Heart left ventricle (tissue), 16 donors: ENCODE measurements at regions not wholly inside any gene's neighbourhood (a gene's known extent, or its start where the extent isn't known, plus 50 kb on each side); places are given as distances from the start of the nearest gene placed in this dataset.

ENCODE experiments used
- ATAC-seq, 4 donors: fragments of 200-7000 bp; cut with Tn5 transposase; one replicate each; pipeline ENCODE4 v1.9.1; 2020 to 2022; ENCODE audit warnings: moderate library complexity in 4 of 4, mild to moderate bottlenecking in 3 of 4, moderate number of reproducible peaks in 1 of 4
- DNase-seq, 5 donors: peaks; one replicate each; pipeline ENCODE4 v3.0.0-alpha.2; 2020
- H3K27ac ChIP-seq, 12 donors: fragments of 200-600 bp; sonication (generic) in 4 of 12; one replicate each; pipeline versions ENCODE4 v1.5.0 to v1.8.0; 2016 to 2022; ENCODE audit warnings: mild to moderate bottlenecking in 2 of 12
- H3K27me3 ChIP-seq, 9 donors: fragments of 200-600 bp; sonication (generic) in 2 of 9; one replicate each; pipeline versions ENCODE4 v1.5.1 to v1.8.0; 2016 to 2022; ENCODE audit warnings: mild to moderate bottlenecking in 3 of 9
- H3K36me3 ChIP-seq, 9 donors: fragments of 200-600 bp; sonication (generic) in 2 of 9; one replicate each; pipeline versions ENCODE4 v1.5.0 to v1.8.0; 2018 to 2022; ENCODE audit warnings: mild to moderate bottlenecking in 2 of 9
- H3K4me1 ChIP-seq, 12 donors: fragments of 200-600 bp; sonication (generic) in 4 of 12; one replicate each; pipeline versions ENCODE4 v1.5.0 to v1.8.0; 2016 to 2022; ENCODE audit warnings: mild to moderate bottlenecking in 3 of 12
- H3K4me3 ChIP-seq, 12 donors: fragments of 200-600 bp; sonication (generic) in 4 of 12; one replicate each; pipeline versions ENCODE4 v1.5.0 to v1.8.0; 2017 to 2022; ENCODE audit warnings: mild to moderate bottlenecking in 9 of 12, moderate library complexity in 4 of 12
- H3K9me3 ChIP-seq, 12 donors: fragments of 200-600 bp; sonication (generic) in 4 of 12; one replicate each; pipeline versions ENCODE4 v1.5.0 to v1.8.0; 2016 to 2022; ENCODE audit warnings: mild to moderate bottlenecking in 1 of 12
- CTCF ChIP-seq, 12 donors: fragments of 200-600 bp; sonication (generic) in 4 of 12; IDR thresholded peaks; one replicate each; pipeline versions ENCODE4 v1.5.0 to v1.8.0; 2018 to 2022; ENCODE audit warnings: antibody characterized with exemption in 12 of 12, mild to moderate bottlenecking in 5 of 12
- POLR2A ChIP-seq, 2 donors: fragments of 450-650 bp; IDR thresholded peaks; one replicate each; pipeline ENCODE4 v1.6.1; 2017; ENCODE audit warnings: antibody characterized with exemption in 2 of 2, mild to moderate bottlenecking in 2 of 2, moderate library complexity in 2 of 2
- WGBS, 4 donors: extraction: QIAGEN DNeasy Blood & Tissue Kit in 2 of 4; methylation state at CpG; one replicate each; pipeline versions ENCODE4 v1.1.5 to v1.1.7; 2013 to 2018; 5-methylcytosine and 5-hydroxymethylcytosine counted together
- intact Hi-C, 10 donors: fragments of 100-400 bp; cut with DNase I; formaldehyde crosslinking; loops; one replicate each; pipeline versions ENCODE4 v1.11.1 to v1.14.2; 2022
- donor health status: ischemic (EF 13 %, LVEDD 7.1; RV severe dilation, severe dysfunction).
- donor health status: healthy with polysubstance abuse.
- donor health status: DM: no; HTN: yes; CAD: no.
- donor health status: DM: no; HTN: no; CAD: no.
- donor health status: ischemic (EF 25% LVEDD 6.9; RV normal size, moderate dysfunction).
- donor health status: ischemic (EF 25% LVEDD 5.7; RV mildly dilated, moderate dysfunction).
- donor health status: healthy.
- donor health status: DM: yes; HTN: yes; CAD: no.
- donor health status: ischemic (EF 35%, LVEDD 5.7; RV mildly dilated, moderate dysfunction).
- donor health status: nonischemic (EF 11% LVEDD 7.7; RV severe dilation, severe dysfunction).
- donor health status: DM: yes; HTN: yes; CAD: no.
- donor health status: PGD.
- donor health status: ischemic (EF 29% LVEDD 5.4; RV normal size, mild dysfunction).
- donor health status: nonischemic (EF 23%, LVEDD 6.1; RV moderate dilation, normal function).

- H3K27ac ChIP-seq, result no peak overlapping the region
- no peaks in the 10 kb centered on the region for H3K9me3 ChIP-seq
- no peak overlapping the region for H3K4me3 ChIP-seq
- WGBS, 4 donors, result 81 to 89% (median 83%) methylated on average over 3 of the region's 3 CpGs
- peaks cover 0 to 8% (median 0%) of the 10 kb centered on the region in 9 donors for H3K27me3 ChIP-seq
- DNase-seq (no peak), ATAC-seq (no peak)
- no peaks in the 10 kb centered on the region for H3K4me1 ChIP-seq
- H3K36me3 ChIP-seq, result no peaks in the 10 kb centered on the region
- intact Hi-C loops, result no loop called here
- TF ChIP-seq CTCF (IDR thresholded peaks at IDR 0.05), result no peak
- no peak for TF ChIP-seq POLR2A (IDR thresholded peaks at IDR 0.05)
These were observed 241.5 kb downstream of the DCDC2C start for GRCh38 chr2:3944841-3945240.

- Histone ChIP-seq H3K9me3 (peaks cover 0 to 8% (median 0%) of the 10 kb centered on the region in 12 donors), H3K27ac (no peak overlapping the region), H3K4me3 (no peak overlapping the region), H3K4me1 (no peaks in the 10 kb centered on the region), H3K36me3 (no peaks in the 10 kb centered on the region), H3K27me3 (peaks cover 0 to 8% (median 0%) of the 10 kb centered on the region in 9 donors)
- intact Hi-C loops, result no loop called here
- WGBS, 4 donors, result 9 to 26% (median 17%) methylated on average over 7 of the region's 7 CpGs
- ATAC-seq (no peak), DNase-seq (no peak)
- TF ChIP-seq CTCF (IDR thresholded peaks at IDR 0.05), result no peak
These were observed 244.8 kb downstream of the DCDC2C start for GRCh38 chr2:3948191-3948590.

GRCh38 chr2:3951131-3951954, 248.0 kb downstream of the DCDC2C start:
- TF ChIP-seq POLR2A (IDR thresholded peaks at IDR 0.05) (no peak), CTCF (IDR thresholded peaks at IDR 0.05) (no peak)
- Histone ChIP-seq H3K27ac (no peak overlapping the region), H3K36me3 (no peaks in the 10 kb centered on the region), H3K4me3 (no peak overlapping the region), H3K9me3 (peaks cover 0 to 8% (median 0%) of the 10 kb centered on the region in 12 donors), H3K27me3 (peaks cover 0 to 12% (median 0%) of the 10 kb centered on the region in 9 donors), H3K4me1 (no peaks in the 10 kb centered on the region)
- intact Hi-C loops, result loop anchor here in 1 of 10 donors (10.0 kb wide), 1 partner anchor 1413 kb away; no protein-coding TSS in a partner anchor
- 87 to 95% (median 90%) methylated on average over 7 to 11 of the region's 11 CpGs for WGBS, 4 donors
- DNase-seq, result no peak
- ATAC-seq, result peak in 1 of 4 donors; percentile 53

DNA sequence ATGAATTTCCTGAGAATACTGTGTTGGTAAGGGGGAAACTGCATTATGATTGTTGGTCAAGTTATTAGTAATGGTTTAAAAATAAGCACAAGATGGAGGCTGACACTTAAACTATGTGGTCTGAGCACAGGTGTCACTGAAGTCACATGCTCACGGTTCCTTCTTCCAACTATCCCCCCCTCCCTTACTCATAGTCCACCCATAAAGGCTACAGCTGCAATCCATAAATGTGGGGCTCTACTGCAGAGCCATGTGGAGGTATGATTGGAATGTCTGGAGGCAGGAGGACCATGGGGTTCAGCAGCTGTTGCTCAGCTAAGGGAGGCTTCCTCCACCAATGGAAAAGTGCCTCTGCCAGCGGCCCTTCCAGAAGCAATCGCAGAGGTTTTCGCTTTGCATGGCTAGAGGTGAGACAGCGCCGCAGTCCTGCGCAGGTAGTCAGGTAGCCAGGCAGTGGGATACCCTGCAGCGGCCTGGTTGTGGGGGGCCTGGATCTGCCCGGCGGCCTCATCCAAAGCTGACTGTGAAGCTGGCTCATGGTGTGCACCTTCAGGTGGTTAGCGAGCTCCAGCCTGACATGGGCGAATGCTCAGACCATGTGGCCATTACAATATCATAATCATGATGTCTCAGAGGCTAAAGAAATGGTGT, 249.6 kb downstream of the DCDC2C start:
- no peak for TF ChIP-seq CTCF (IDR thresholded peaks at IDR 0.05)
- no peak for TF ChIP-seq POLR2A (IDR thresholded peaks at IDR 0.05)
- DNase-seq (no peak), ATAC-seq (peak in 1 of 4 donors; percentile 33)
- Histone ChIP-seq H3K27ac (no peak overlapping the region), H3K36me3 (no peaks in the 10 kb centered on the region), H3K9me3 (peaks cover 0 to 8% (median 0%) of the 10 kb centered on the region in 12 donors), H3K4me3 (no peak overlapping the region), H3K4me1 (no peaks in the 10 kb centered on the region), H3K27me3 (peaks cover 0 to 12% (median 0%) of the 10 kb centered on the region in 9 donors)
- 87 to 94% (median 89%) methylated on average over 11 to 12 of the region's 12 CpGs for WGBS, 4 donors
- intact Hi-C loops, result loop anchor here in 1 of 10 donors (10.0 kb wide), 1 partner anchor 1412 kb away; no protein-coding TSS in a partner anchor
